ENCODE measurements at regions not wholly inside any gene's neighbourhood (a gene's known extent, or its start where the extent isn't known, plus 50 kb on each side); places are given as distances from the start of the nearest gene placed in this dataset.
"Not testable (repeated sequence)": the region's sequence is repeated elsewhere in the genome, so short reads cannot be mapped to it uniquely, and the experiment has no call there.

DNA sequence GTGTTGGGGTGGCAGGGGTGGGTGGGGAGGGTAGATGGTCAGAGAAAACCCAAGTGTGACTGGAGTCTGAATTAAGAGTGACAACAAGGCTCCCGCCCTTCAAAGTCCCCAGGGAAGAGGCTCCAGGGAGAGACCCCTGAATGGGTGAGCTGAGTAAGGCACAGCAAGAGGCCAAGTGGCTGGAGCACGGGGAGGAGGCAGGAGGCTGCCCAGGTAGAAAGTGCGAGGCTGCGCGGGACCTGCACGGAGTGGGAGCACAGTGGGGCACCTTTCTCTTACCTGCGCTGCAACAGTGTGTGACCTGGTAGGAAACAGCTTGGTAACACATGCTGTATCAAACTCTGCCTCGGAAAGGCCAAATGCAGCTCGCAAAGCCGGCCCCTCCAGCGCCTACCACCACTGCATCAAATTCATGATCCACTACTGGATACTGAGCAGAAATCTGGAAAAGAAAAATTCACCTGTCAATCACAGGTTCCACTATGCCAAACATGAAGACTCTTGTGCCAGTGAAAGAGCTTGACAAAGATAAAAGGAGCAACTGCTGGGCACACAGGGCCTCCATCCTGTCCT is 77.1 kb upstream of the TNK2 start:
- TF ChIP-seq NANOG (IDR thresholded peaks at IDR 0.05; ENCODE audit: borderline replicate concordance); JUNB (IDR thresholded peaks at IDR 0.05; ENCODE audit: unreplicated experiment); POLR2AphosphoS5 (IDR thresholded peaks at IDR 0.05; ENCODE audit: low read depth); EZH2 (IDR thresholded peaks at IDR 0.05; ENCODE audit: low read depth, unreplicated experiment); EZH2phosphoT487 (IDR thresholded peaks at IDR 0.05; ENCODE audit: unreplicated experiment); ZNF114 (CRISPR knock-in tag; IDR thresholded peaks at IDR 0.05); CREB1 (CRISPR knock-in tag; IDR thresholded peaks at IDR 0.05; ENCODE audit: low read depth); STAT1 (IDR thresholded peaks at IDR 0.05; ENCODE audit: unreplicated experiment): not testable (repeated sequence)
- TF ChIP-seq, protein P1, sequence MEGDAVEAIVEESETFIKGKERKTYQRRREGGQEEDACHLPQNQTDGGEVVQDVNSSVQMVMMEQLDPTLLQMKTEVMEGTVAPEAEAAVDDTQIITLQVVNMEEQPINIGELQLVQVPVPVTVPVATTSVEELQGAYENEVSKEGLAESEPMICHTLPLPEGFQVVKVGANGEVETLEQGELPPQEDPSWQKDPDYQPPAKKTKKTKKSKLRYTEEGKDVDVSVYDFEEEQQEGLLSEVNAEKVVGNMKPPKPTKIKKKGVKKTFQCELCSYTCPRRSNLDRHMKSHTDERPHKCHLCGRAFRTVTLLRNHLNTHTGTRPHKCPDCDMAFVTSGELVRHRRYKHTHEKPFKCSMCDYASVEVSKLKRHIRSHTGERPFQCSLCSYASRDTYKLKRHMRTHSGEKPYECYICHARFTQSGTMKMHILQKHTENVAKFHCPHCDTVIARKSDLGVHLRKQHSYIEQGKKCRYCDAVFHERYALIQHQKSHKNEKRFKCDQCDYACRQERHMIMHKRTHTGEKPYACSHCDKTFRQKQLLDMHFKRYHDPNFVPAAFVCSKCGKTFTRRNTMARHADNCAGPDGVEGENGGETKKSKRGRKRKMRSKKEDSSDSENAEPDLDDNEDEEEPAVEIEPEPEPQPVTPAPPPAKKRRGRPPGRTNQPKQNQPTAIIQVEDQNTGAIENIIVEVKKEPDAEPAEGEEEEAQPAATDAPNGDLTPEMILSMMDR (conservative IDR thresholded peaks at IDR 0.05; ENCODE audit: low read depth in 2 of 2) = not testable (repeated sequence)
- TF ChIP-seq, protein P2, sequence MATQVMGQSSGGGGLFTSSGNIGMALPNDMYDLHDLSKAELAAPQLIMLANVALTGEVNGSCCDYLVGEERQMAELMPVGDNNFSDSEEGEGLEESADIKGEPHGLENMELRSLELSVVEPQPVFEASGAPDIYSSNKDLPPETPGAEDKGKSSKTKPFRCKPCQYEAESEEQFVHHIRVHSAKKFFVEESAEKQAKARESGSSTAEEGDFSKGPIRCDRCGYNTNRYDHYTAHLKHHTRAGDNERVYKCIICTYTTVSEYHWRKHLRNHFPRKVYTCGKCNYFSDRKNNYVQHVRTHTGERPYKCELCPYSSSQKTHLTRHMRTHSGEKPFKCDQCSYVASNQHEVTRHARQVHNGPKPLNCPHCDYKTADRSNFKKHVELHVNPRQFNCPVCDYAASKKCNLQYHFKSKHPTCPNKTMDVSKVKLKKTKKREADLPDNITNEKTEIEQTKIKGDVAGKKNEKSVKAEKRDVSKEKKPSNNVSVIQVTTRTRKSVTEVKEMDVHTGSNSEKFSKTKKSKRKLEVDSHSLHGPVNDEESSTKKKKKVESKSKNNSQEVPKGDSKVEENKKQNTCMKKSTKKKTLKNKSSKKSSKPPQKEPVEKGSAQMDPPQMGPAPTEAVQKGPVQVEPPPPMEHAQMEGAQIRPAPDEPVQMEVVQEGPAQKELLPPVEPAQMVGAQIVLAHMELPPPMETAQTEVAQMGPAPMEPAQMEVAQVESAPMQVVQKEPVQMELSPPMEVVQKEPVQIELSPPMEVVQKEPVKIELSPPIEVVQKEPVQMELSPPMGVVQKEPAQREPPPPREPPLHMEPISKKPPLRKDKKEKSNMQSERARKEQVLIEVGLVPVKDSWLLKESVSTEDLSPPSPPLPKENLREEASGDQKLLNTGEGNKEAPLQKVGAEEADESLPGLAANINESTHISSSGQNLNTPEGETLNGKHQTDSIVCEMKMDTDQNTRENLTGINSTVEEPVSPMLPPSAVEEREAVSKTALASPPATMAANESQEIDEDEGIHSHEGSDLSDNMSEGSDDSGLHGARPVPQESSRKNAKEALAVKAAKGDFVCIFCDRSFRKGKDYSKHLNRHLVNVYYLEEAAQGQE (IDR thresholded peaks at IDR 0.05; ENCODE audit: unreplicated experiment) = not testable (repeated sequence)
- TF ChIP-seq, protein P3, sequence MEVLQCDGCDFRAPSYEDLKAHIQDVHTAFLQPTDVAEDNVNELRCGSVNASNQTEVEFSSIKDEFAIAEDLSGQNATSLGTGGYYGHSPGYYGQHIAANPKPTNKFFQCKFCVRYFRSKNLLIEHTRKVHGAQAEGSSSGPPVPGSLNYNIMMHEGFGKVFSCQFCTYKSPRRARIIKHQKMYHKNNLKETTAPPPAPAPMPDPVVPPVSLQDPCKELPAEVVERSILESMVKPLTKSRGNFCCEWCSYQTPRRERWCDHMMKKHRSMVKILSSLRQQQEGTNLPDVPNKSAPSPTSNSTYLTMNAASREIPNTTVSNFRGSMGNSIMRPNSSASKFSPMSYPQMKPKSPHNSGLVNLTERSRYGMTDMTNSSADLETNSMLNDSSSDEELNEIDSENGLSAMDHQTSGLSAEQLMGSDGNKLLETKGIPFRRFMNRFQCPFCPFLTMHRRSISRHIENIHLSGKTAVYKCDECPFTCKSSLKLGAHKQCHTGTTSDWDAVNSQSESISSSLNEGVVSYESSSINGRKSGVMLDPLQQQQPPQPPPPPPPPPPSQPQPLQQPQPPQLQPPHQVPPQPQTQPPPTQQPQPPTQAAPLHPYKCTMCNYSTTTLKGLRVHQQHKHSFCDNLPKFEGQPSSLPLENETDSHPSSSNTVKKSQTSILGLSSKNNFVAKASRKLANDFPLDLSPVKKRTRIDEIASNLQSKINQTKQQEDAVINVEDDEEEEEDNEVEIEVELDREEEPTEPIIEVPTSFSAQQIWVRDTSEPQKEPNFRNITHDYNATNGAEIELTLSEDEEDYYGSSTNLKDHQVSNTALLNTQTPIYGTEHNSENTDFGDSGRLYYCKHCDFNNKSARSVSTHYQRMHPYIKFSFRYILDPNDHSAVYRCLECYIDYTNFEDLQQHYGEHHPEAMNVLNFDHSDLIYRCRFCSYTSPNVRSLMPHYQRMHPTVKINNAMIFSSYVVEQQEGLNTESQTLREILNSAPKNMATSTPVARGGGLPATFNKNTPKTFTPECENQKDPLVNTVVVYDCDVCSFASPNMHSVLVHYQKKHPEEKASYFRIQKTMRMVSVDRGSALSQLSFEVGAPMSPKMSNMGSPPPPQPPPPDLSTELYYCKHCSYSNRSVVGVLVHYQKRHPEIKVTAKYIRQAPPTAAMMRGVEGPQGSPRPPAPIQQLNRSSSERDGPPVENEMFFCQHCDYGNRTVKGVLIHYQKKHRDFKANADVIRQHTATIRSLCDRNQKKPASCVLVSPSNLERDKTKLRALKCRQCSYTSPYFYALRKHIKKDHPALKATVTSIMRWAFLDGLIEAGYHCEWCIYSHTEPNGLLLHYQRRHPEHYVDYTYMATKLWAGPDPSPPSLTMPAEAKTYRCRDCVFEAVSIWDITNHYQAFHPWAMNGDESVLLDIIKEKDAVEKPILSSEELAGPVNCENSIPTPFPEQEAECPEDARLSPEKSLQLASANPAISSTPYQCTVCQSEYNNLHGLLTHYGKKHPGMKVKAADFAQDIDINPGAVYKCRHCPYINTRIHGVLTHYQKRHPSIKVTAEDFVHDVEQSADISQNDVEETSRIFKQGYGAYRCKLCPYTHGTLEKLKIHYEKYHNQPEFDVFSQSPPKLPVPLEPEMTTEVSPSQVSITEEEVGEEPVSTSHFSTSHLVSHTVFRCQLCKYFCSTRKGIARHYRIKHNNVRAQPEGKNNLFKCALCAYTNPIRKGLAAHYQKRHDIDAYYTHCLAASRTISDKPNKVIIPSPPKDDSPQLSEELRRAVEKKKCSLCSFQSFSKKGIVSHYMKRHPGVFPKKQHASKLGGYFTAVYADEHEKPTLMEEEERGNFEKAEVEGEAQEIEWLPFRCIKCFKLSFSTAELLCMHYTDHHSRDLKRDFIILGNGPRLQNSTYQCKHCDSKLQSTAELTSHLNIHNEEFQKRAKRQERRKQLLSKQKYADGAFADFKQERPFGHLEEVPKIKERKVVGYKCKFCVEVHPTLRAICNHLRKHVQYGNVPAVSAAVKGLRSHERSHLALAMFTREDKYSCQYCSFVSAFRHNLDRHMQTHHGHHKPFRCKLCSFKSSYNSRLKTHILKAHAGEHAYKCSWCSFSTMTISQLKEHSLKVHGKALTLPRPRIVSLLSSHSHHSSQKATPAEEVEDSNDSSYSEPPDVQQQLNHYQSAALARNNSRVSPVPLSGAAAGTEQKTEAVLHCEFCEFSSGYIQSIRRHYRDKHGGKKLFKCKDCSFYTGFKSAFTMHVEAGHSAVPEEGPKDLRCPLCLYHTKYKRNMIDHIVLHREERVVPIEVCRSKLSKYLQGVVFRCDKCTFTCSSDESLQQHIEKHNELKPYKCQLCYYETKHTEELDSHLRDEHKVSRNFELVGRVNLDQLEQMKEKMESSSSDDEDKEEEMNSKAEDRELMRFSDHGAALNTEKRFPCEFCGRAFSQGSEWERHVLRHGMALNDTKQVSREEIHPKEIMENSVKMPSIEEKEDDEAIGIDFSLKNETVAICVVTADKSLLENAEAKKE (CRISPR knock-in tag; IDR thresholded peaks at IDR 0.05) = not testable (repeated sequence)

All from GM23338 (cell line).